GM12873 (cell line): ENCODE measurements at regions not wholly inside any gene's neighbourhood (a gene's known extent, or its start where the extent isn't known, plus 50 kb on each side); places are given as distances from the start of the nearest gene placed in this dataset.

Experiments
- CTCF ChIP-seq: IDR thresholded peaks from 2 replicates; pipeline ENCODE4 v1.5.1; 2012; ENCODE audit warnings: low read depth, mild to moderate bottlenecking, moderate library complexity, low read length, control low read depth; ENCODE audit not compliant: insufficient read depth; ENCODE audit errors: missing control alignments

GRCh38 chr4:89572224-89572858 is 264.6 kb downstream of the SNCA start:
- no peak for TF ChIP-seq CTCF

GRCh38 chr4:89570931-89571330 is 263.3 kb upstream of the GPRIN3 start:
- no peak for TF ChIP-seq CTCF

- TF ChIP-seq CTCF: no peak
Measured at GRCh38 chr4:89567936-89568335, 260.3 kb upstream of the GPRIN3 start.

- TF ChIP-seq CTCF: no peak
Measured at GRCh38 chr4:89563431-89563830, 255.8 kb upstream of the GPRIN3 start.

- no peak for TF ChIP-seq CTCF
Measured at GRCh38 chr4:89562746-89563145, 255.1 kb upstream of the GPRIN3 start.

- no peak for TF ChIP-seq CTCF
Measured at GRCh38 chr4:89561048-89561447, 253.4 kb upstream of the GPRIN3 start.

- peak; percentile 52 for TF ChIP-seq CTCF
Measured at GRCh38 chr4:89558147-89558546, 250.5 kb upstream of the GPRIN3 start.
